ENCODE measurements at regions not wholly inside any gene's neighbourhood (a gene's known extent, or its start where the extent isn't known, plus 50 kb on each side); places are given as distances from the start of the nearest gene placed in this dataset.

DNA sequence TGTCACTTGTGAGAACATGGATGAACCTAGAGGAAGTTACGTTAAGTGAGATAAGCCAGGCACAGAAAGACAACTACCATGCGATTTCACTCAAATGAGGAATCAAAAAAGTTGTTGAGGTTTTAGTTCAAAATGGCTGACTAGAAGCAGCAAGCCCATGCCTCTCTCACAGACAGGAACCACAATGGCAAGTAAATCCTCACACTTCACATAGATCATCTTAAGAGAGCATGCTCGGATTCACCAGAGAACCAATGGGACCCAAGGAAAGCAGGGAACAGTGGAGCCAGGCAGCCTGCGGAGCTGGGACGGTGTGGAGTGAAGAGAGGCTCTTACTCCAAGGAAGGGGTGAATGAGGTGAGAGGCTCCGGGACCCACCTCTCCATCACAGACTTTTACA, 581.0 kb downstream of the UQCRFS1 start:
- in situ Hi-C loops (cut with MboI) = no loop called here
- ChIA-PET SMC1A (ENCODE audit: uncharacterized antibody, unreplicated experiment) (interaction anchor here (0.7 to 3.6 kb wide), 7 partner anchors 11 to 166 kb away, joined by 3 to 26 read pairs (median 5); no protein-coding TSS in a partner anchor), RAD21 (ENCODE audit: unreplicated experiment) (interaction anchor here (0.8 to 5.7 kb wide), 5 partner anchors 12 to 230 kb away, joined by 3 to 77 read pairs (median 4); no protein-coding TSS in a partner anchor), CTCF (interaction anchor here (1.0 to 5.6 kb wide), 4 partner anchors 30 to 183 kb away, joined by 3 to 72 read pairs (median 3); no protein-coding TSS in a partner anchor), POLR2A (no interaction called here)
- H4K20me1 ChIP-seq (ENCODE audit: control insufficient read depth, insufficient read depth) = no peaks in the 10 kb centered on the region
- no peak overlapping the region for H3K4me3 ChIP-seq
- H3K36me3 ChIP-seq (ENCODE audit: control insufficient read depth in 2 of 2, insufficient read depth in 2 of 2, low read length in 1 of 2) = no peaks in the 10 kb centered on the region
- H3K79me2 ChIP-seq (ENCODE audit: control insufficient read depth, insufficient read depth, low read length) = no peaks in the 10 kb centered on the region
- FAIRE-seq (no peak), ATAC-seq (no peak), DNase-seq (ENCODE audit: low read depth, low spot score) (no peak)
- intact Hi-C loops (cut with micrococcal nuclease; ENCODE audit: unreplicated experiment) = no loop called here
- TF ChIP-seq PAX8 (IDR thresholded peaks at IDR 0.05) (no peak), NFYB (IDR thresholded peaks at IDR 0.05; ENCODE audit: insufficient read depth, low read depth, low read length) (no peak), MTA2 (IDR thresholded peaks at IDR 0.05; ENCODE audit: low read depth) (no peak), EED (IDR thresholded peaks at IDR 0.05; ENCODE audit: low read depth) (no peak), CBX5 (IDR thresholded peaks at IDR 0.05; ENCODE audit: low read depth) (no peak), SMAD1 (IDR thresholded peaks at IDR 0.05; ENCODE audit: low read depth, partially characterized antibody) (no peak), DPF2 (IDR thresholded peaks at IDR 0.05) (no peak), EP300 (IDR thresholded peaks at IDR 0.05; ENCODE audit: borderline replicate concordance in 1 of 2, control insufficient read depth in 1 of 2, low read depth in 2 of 2, low read length in 2 of 2) (no peak), NR2C2 (IDR thresholded peaks at IDR 0.05; ENCODE audit: borderline replicate concordance, control insufficient read depth, insufficient read length, low read depth) (no peak), ZNF687 (IDR thresholded peaks at IDR 0.05) (no peak)
- H3K4me1 ChIP-seq (ENCODE audit: control insufficient read depth, insufficient read depth, low read length) = no peaks in the 10 kb centered on the region
- 23% methylated on average over 6 of the region's 6 CpGs for WGBS (ENCODE audit: insufficient coverage, insufficient replicate concordance, low lambda C conversion rate, missing lambda C conversion rate)
- no peaks in the 10 kb centered on the region for H3K27me3 ChIP-seq (replicated peaks in 1 of 2; ENCODE audit: control insufficient read depth in 2 of 2, insufficient read depth in 2 of 2, low read length in 1 of 2)
- H2AFZ ChIP-seq (ENCODE audit: control insufficient read depth, low read depth, low read length) = no peak overlapping the region
- no TSS peak for BruUV-seq (replicated peaks)
- no peaks in the 10 kb centered on the region; the same call in 2 of the 3 replicates for H3K9me3 ChIP-seq (replicated peaks; ENCODE audit: control insufficient read depth, insufficient read depth, low read length)
- no peak overlapping the region for H3K4me2 ChIP-seq (ENCODE audit: control insufficient read depth, insufficient read depth)
- no peak overlapping the region for H3K27ac ChIP-seq (ENCODE audit: control insufficient read depth, insufficient read depth)
- no peak overlapping the region for H3K9ac ChIP-seq (ENCODE audit: control insufficient read depth, insufficient read depth, low read length)
